ENCODE measurements at regions not wholly inside any gene's neighbourhood (a gene's known extent, or its start where the extent isn't known, plus 50 kb on each side); places are given as distances from the start of the nearest gene placed in this dataset.

- H3K4me1 Mint-ChIP-seq (ENCODE audit: low read depth, unreplicated experiment), result peaks cover 14% of the 10 kb centered on the region
- Histone ChIP-seq H3K9me3 (ENCODE audit: insufficient read depth, low read depth, low read length) (no peaks in the 10 kb centered on the region), H3K4me2 (ENCODE audit: low read length) (no peak overlapping the region), H3K27ac (ENCODE audit: low read depth, low read length) (no peak overlapping the region), H3K9ac (ENCODE audit: low read length) (no peak overlapping the region), H3K36me3 (ENCODE audit: insufficient read depth, low read length) (no peaks in the 10 kb centered on the region), H3K4me1 (ENCODE audit: insufficient read depth, low read length) (peaks cover 6% of the 10 kb centered on the region), H4K20me1 (ENCODE audit: insufficient read depth, low read length) (no peaks in the 10 kb centered on the region), H3K4me3 (ENCODE audit: insufficient read depth, low read depth, low read length) (no peak overlapping the region), H2AFZ (ENCODE audit: low read depth, low read length) (no peak overlapping the region), H3K27me3 (ENCODE audit: insufficient read depth, low read length) (no peaks in the 10 kb centered on the region), H3K79me2 (ENCODE audit: insufficient read depth, low read length) (no peaks in the 10 kb centered on the region)
- H3K4me3 Mint-ChIP-seq (ENCODE audit: unreplicated experiment), result no peak overlapping the region
- DNase-seq (ENCODE audit: low read depth) (no peak), FAIRE-seq (no peak)
- no peaks in the 10 kb centered on the region for H3K36me3 Mint-ChIP-seq (ENCODE audit: low read depth, unreplicated experiment)
- H3K9me3 Mint-ChIP-seq (ENCODE audit: unreplicated experiment), result no peaks in the 10 kb centered on the region
- H3K27ac Mint-ChIP-seq (ENCODE audit: unreplicated experiment), result no peak overlapping the region
- no peaks in the 10 kb centered on the region for H3K27me3 Mint-ChIP-seq (ENCODE audit: low read depth, unreplicated experiment)
- TF ChIP-seq EZH2 (IDR thresholded peaks at IDR 0.05; ENCODE audit: insufficient read depth, low read length), result no peak
- no peak for TF ChIP-seq CTCF (IDR thresholded peaks at IDR 0.05; ENCODE audit: insufficient read depth, low read depth, low read length)
Observed at GRCh38 chr2:160925956-160926355, 234.3 kb upstream of the TANK start.

GRCh38 chr2:160927324-160927723 lies 232.9 kb upstream of the TANK start:
- Histone ChIP-seq H3K4me1 (ENCODE audit: insufficient read depth, low read length) (peaks cover 6% of the 10 kb centered on the region), H4K20me1 (ENCODE audit: insufficient read depth, low read length) (no peaks in the 10 kb centered on the region), H3K9me3 (ENCODE audit: insufficient read depth, low read depth, low read length) (no peaks in the 10 kb centered on the region), H3K79me2 (ENCODE audit: insufficient read depth, low read length) (no peaks in the 10 kb centered on the region), H3K36me3 (ENCODE audit: insufficient read depth, low read length) (no peaks in the 10 kb centered on the region), H2AFZ (ENCODE audit: low read depth, low read length) (no peak overlapping the region), H3K27me3 (ENCODE audit: insufficient read depth, low read length) (no peaks in the 10 kb centered on the region), H3K4me3 (ENCODE audit: insufficient read depth, low read depth, low read length) (no peak overlapping the region), H3K9ac (ENCODE audit: low read length) (no peak overlapping the region), H3K4me2 (ENCODE audit: low read length) (no peak overlapping the region), H3K27ac (ENCODE audit: low read depth, low read length) (no peak overlapping the region)
- no peak for FAIRE-seq
- Mint-ChIP-seq H3K4me3 (ENCODE audit: unreplicated experiment) (no peak overlapping the region), H3K27me3 (ENCODE audit: low read depth, unreplicated experiment) (peaks cover 1% of the 10 kb centered on the region), H3K9me3 (ENCODE audit: unreplicated experiment) (no peaks in the 10 kb centered on the region), H3K36me3 (ENCODE audit: low read depth, unreplicated experiment) (no peaks in the 10 kb centered on the region), H3K27ac (ENCODE audit: unreplicated experiment) (no peak overlapping the region), H3K4me1 (ENCODE audit: low read depth, unreplicated experiment) (peaks cover 7% of the 10 kb centered on the region)
- no peak for TF ChIP-seq EZH2 (IDR thresholded peaks at IDR 0.05; ENCODE audit: insufficient read depth, low read length)
- TF ChIP-seq CTCF (IDR thresholded peaks at IDR 0.05; ENCODE audit: insufficient read depth, low read depth, low read length), result no peak
- DNase-seq (ENCODE audit: low read depth), result no peak

GRCh38 chr2:160928854-160929301 lies 231.3 kb upstream of the TANK start:
- H3K9me3 Mint-ChIP-seq (ENCODE audit: unreplicated experiment), result no peaks in the 10 kb centered on the region
- H3K4me2 ChIP-seq (ENCODE audit: low read length), result no peak overlapping the region
- H3K36me3 Mint-ChIP-seq (ENCODE audit: low read depth, unreplicated experiment), result no peaks in the 10 kb centered on the region
- FAIRE-seq (peak; percentile 65), DNase-seq (ENCODE audit: low read depth) (peak; percentile 75)
- H3K4me3 Mint-ChIP-seq (ENCODE audit: unreplicated experiment), result no peak overlapping the region
- no peak overlapping the region for H3K4me3 ChIP-seq (ENCODE audit: insufficient read depth, low read depth, low read length)
- H4K20me1 ChIP-seq (ENCODE audit: insufficient read depth, low read length), result no peaks in the 10 kb centered on the region
- H3K79me2 ChIP-seq (ENCODE audit: insufficient read depth, low read length), result no peaks in the 10 kb centered on the region
- H3K36me3 ChIP-seq (ENCODE audit: insufficient read depth, low read length), result no peaks in the 10 kb centered on the region
- H3K27ac Mint-ChIP-seq (ENCODE audit: unreplicated experiment), result no peak overlapping the region
- H3K9me3 ChIP-seq (ENCODE audit: insufficient read depth, low read depth, low read length), result no peaks in the 10 kb centered on the region
- peaks cover 1% of the 10 kb centered on the region for H3K27me3 Mint-ChIP-seq (ENCODE audit: low read depth, unreplicated experiment)
- H3K9ac ChIP-seq (ENCODE audit: low read length), result no peak overlapping the region
- no peaks in the 10 kb centered on the region for H3K27me3 ChIP-seq (ENCODE audit: insufficient read depth, low read length)
- H3K4me1 Mint-ChIP-seq (ENCODE audit: low read depth, unreplicated experiment), result peaks cover 10% of the 10 kb centered on the region
- H3K27ac ChIP-seq (ENCODE audit: low read depth, low read length), result no peak overlapping the region
- no peak for TF ChIP-seq CTCF (IDR thresholded peaks at IDR 0.05; ENCODE audit: insufficient read depth, low read depth, low read length)
- no peak for TF ChIP-seq EZH2 (IDR thresholded peaks at IDR 0.05; ENCODE audit: insufficient read depth, low read length)
- peaks cover 6% of the 10 kb centered on the region for H3K4me1 ChIP-seq (ENCODE audit: insufficient read depth, low read length)
- no peak overlapping the region for H2AFZ ChIP-seq (ENCODE audit: low read depth, low read length)

All from astrocyte (in vitro differentiated cells and primary cell).